ENCODE measurements at regions not wholly inside any gene's neighbourhood (a gene's known extent, or its start where the extent isn't known, plus 50 kb on each side); places are given as distances from the start of the nearest gene placed in this dataset.
"Not testable (repeated sequence)": the region's sequence is repeated elsewhere in the genome, so short reads cannot be mapped to it uniquely, and the experiment has no call there.

DNA sequence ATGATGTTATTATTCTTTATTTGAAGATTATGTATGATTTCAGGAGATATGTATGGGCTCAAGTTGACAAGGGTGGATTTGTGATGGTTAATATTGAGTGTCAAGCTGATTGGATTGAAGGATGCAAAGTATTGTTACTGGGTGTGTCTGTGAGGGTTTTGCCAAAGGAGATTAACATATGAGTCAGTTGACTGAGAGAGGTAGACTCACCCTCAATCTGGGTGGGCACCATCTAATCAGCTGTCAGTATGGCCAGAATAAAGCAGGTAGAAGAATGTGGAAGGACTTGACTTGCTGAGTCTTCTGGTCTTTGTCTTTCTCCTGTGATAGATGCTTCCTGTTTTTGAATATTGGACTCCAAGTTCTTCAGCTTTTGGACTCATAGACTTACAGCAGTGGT, 973.7 kb downstream of the MCTP2 start:
- no peak overlapping the region for H3K4me3 ChIP-seq (replicated peaks in 1 of 4; ENCODE audit: control extremely low read depth in 1 of 4, insufficient read depth in 1 of 4, low read depth in 3 of 4, low read length in 4 of 4)
- no peak overlapping the region for H3K4me2 ChIP-seq (ENCODE audit: extremely low read depth, insufficient read depth, low read length)
- no peak overlapping the region for H3K27ac ChIP-seq (ENCODE audit: insufficient read depth, low read length)
- TF ChIP-seq, protein P1, sequence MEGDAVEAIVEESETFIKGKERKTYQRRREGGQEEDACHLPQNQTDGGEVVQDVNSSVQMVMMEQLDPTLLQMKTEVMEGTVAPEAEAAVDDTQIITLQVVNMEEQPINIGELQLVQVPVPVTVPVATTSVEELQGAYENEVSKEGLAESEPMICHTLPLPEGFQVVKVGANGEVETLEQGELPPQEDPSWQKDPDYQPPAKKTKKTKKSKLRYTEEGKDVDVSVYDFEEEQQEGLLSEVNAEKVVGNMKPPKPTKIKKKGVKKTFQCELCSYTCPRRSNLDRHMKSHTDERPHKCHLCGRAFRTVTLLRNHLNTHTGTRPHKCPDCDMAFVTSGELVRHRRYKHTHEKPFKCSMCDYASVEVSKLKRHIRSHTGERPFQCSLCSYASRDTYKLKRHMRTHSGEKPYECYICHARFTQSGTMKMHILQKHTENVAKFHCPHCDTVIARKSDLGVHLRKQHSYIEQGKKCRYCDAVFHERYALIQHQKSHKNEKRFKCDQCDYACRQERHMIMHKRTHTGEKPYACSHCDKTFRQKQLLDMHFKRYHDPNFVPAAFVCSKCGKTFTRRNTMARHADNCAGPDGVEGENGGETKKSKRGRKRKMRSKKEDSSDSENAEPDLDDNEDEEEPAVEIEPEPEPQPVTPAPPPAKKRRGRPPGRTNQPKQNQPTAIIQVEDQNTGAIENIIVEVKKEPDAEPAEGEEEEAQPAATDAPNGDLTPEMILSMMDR (conservative IDR thresholded peaks at IDR 0.05 in 1 of 2, IDR thresholded peaks at IDR 0.05 in 1 of 2; ENCODE audit: low read depth in 1 of 2, low read length in 2 of 2): no peak
- no peak for TF ChIP-seq EZH2 (IDR thresholded peaks at IDR 0.05; ENCODE audit: low read length, missing control alignments)
- no peaks in the 10 kb centered on the region for H3K27me3 ChIP-seq (ENCODE audit: control insufficient read depth, insufficient read depth, low read length)
- H3K79me2 ChIP-seq (ENCODE audit: control insufficient read depth, insufficient read depth, low read length): no peaks in the 10 kb centered on the region
- no peaks in the 10 kb centered on the region for H3K4me1 ChIP-seq (ENCODE audit: control insufficient read depth, extremely low read depth, insufficient read depth, low read length)
- H3K36me3 ChIP-seq (ENCODE audit: control insufficient read depth, insufficient read depth, low read length): no peaks in the 10 kb centered on the region
- DNase-seq (ENCODE audit: low read depth in 2 of 2): no peak
- H3K9me3 ChIP-seq (ENCODE audit: control insufficient read depth, insufficient read depth, low read depth, low read length): no peaks in the 10 kb centered on the region
- H2AFZ ChIP-seq (ENCODE audit: low read length): no peak overlapping the region
- no peak overlapping the region for H3K9ac ChIP-seq (ENCODE audit: insufficient read depth, low read length)
- no peaks in the 10 kb centered on the region for H4K20me1 ChIP-seq (ENCODE audit: control insufficient read depth, extremely low read depth, insufficient read depth, low read length)

DNA sequence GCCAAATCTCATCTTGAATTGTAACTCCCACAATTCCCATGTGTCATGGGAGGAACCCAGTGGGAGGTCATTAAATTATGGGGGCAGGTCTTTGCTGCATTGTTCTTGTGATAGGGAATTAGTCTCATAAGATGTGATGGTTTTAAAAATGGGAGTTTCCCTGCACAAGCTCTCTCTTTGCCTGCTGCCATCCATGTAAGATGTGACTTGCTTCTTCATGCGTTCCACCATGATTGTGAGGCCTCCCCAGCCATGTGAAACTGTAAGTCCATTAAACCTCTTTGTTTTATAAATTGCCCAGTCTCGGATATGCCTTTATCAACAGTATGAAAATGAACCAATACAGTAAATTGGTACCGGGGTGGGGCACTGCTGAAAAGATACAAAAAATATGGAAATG, 974.5 kb downstream of the MCTP2 start:
- not testable (repeated sequence) for H3K27ac ChIP-seq (ENCODE audit: insufficient read depth, low read length); DNase-seq (ENCODE audit: low read depth in 2 of 2); H3K36me3 ChIP-seq (ENCODE audit: control insufficient read depth, insufficient read depth, low read length); H3K27me3 ChIP-seq (ENCODE audit: control insufficient read depth, insufficient read depth, low read length); H4K20me1 ChIP-seq (ENCODE audit: control insufficient read depth, extremely low read depth, insufficient read depth, low read length); H3K9ac ChIP-seq (ENCODE audit: insufficient read depth, low read length); H3K79me2 ChIP-seq (ENCODE audit: control insufficient read depth, insufficient read depth, low read length); H2AFZ ChIP-seq (ENCODE audit: low read length); H3K4me3 ChIP-seq (replicated peaks in 1 of 4; ENCODE audit: control extremely low read depth in 1 of 4, insufficient read depth in 1 of 4, low read depth in 3 of 4, low read length in 4 of 4); H3K9me3 ChIP-seq (ENCODE audit: control insufficient read depth, insufficient read depth, low read depth, low read length); H3K4me1 ChIP-seq (ENCODE audit: control insufficient read depth, extremely low read depth, insufficient read depth, low read length); H3K4me2 ChIP-seq (ENCODE audit: extremely low read depth, insufficient read depth, low read length)

DNA sequence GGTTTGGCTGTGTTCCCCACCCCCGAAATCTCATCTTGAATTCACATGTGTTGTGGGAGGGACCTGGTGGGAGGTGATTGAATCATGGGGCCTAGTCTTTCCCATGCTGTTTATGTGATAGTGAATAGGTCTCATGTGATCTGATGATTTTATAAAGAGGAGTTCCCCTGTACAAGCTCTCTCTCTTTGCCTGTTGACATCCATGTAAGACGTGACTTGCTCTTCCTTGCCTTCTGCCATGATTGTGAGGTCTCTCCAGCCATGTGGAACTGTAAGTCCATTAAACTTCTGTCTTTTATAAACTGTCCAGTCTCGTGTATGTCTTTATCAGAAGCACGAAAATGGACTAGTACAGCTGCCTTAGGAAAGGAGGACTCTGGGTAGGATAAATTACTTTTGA, 976.7 kb downstream of the MCTP2 start:
- no peaks in the 10 kb centered on the region for H3K27me3 ChIP-seq (ENCODE audit: control insufficient read depth, insufficient read depth, low read length)
- no peak overlapping the region for H3K27ac ChIP-seq (ENCODE audit: insufficient read depth, low read length)
- no peaks in the 10 kb centered on the region for H4K20me1 ChIP-seq (ENCODE audit: control insufficient read depth, extremely low read depth, insufficient read depth, low read length)
- H3K36me3 ChIP-seq (ENCODE audit: control insufficient read depth, insufficient read depth, low read length): no peaks in the 10 kb centered on the region
- no peak for TF ChIP-seq EZH2 (IDR thresholded peaks at IDR 0.05; ENCODE audit: low read length, missing control alignments)
- TF ChIP-seq, protein P1 (conservative IDR thresholded peaks at IDR 0.05 in 1 of 2, IDR thresholded peaks at IDR 0.05 in 1 of 2; ENCODE audit: low read depth in 1 of 2, low read length in 2 of 2): no peak
- no peak overlapping the region for H3K4me2 ChIP-seq (ENCODE audit: extremely low read depth, insufficient read depth, low read length)
- DNase-seq (ENCODE audit: low read depth in 2 of 2): no peak
- H2AFZ ChIP-seq (ENCODE audit: low read length): no peak overlapping the region
- no peak overlapping the region for H3K9ac ChIP-seq (ENCODE audit: insufficient read depth, low read length)
- H3K9me3 ChIP-seq (ENCODE audit: control insufficient read depth, insufficient read depth, low read depth, low read length): no peaks in the 10 kb centered on the region
- H3K79me2 ChIP-seq (ENCODE audit: control insufficient read depth, insufficient read depth, low read length): no peaks in the 10 kb centered on the region
- H3K4me1 ChIP-seq (ENCODE audit: control insufficient read depth, extremely low read depth, insufficient read depth, low read length): no peaks in the 10 kb centered on the region
- H3K4me3 ChIP-seq (replicated peaks in 1 of 4; ENCODE audit: control extremely low read depth in 1 of 4, insufficient read depth in 1 of 4, low read depth in 3 of 4, low read length in 4 of 4): no peak overlapping the region

DNA sequence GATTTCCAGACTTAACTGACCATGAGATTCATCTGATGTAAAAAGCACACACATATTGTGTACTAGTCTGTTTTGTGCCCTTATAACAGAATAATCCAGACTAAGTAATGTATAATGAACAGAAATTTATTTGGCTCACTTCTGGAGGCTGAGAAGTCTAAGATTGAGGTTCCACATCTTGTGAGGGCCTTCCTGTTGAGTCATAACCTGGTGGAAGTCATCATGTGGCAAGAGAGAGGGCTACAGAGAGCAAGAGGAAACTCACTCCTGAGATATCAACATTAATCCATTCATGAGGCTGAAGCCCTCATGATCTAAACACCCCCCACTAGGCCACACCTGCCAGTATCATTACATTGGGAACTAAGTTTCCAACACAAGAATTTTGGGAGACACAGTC, 977.6 kb downstream of the MCTP2 start:
- Histone ChIP-seq H3K4me3 (replicated peaks in 1 of 4; ENCODE audit: control extremely low read depth in 1 of 4, insufficient read depth in 1 of 4, low read depth in 3 of 4, low read length in 4 of 4) (no peak overlapping the region), H4K20me1 (ENCODE audit: control insufficient read depth, extremely low read depth, insufficient read depth, low read length) (no peaks in the 10 kb centered on the region), H3K27me3 (ENCODE audit: control insufficient read depth, insufficient read depth, low read length) (no peaks in the 10 kb centered on the region), H3K9ac (ENCODE audit: insufficient read depth, low read length) (no peak overlapping the region), H3K9me3 (ENCODE audit: control insufficient read depth, insufficient read depth, low read depth, low read length) (no peaks in the 10 kb centered on the region), H3K4me1 (ENCODE audit: control insufficient read depth, extremely low read depth, insufficient read depth, low read length) (no peaks in the 10 kb centered on the region), H3K4me2 (ENCODE audit: extremely low read depth, insufficient read depth, low read length) (no peak overlapping the region), H3K36me3 (ENCODE audit: control insufficient read depth, insufficient read depth, low read length) (no peaks in the 10 kb centered on the region), H3K79me2 (ENCODE audit: control insufficient read depth, insufficient read depth, low read length) (no peaks in the 10 kb centered on the region), H2AFZ (ENCODE audit: low read length) (no peak overlapping the region), H3K27ac (ENCODE audit: insufficient read depth, low read length) (no peak overlapping the region)
- peak; percentile 2 to 3 for DNase-seq (ENCODE audit: low read depth in 2 of 2)
- no peak for TF ChIP-seq EZH2 (IDR thresholded peaks at IDR 0.05; ENCODE audit: low read length, missing control alignments)
- TF ChIP-seq, protein P1 (conservative IDR thresholded peaks at IDR 0.05 in 1 of 2, IDR thresholded peaks at IDR 0.05 in 1 of 2; ENCODE audit: low read depth in 1 of 2, low read length in 2 of 2): no peak

Data from fibroblast of lung (primary cell).